GM18868 (cell line): ENCODE measurements at regions not wholly inside any gene's neighbourhood (a gene's known extent, or its start where the extent isn't known, plus 50 kb on each side); places are given as distances from the start of the nearest gene placed in this dataset.
A peak's percentile ranks its signal among the peaks of the same experiment; 100 is the strongest.
"Not testable (repeated sequence)": the region's sequence is repeated elsewhere in the genome, so short reads cannot be mapped to it uniquely, and the experiment has no call there.

ENCODE experiments used
- ATAC-seq: cut with Tn5 transposase; IDR thresholded peaks from one replicate; pipeline ENCODE4 v1.9.1; 2021; ENCODE audit warnings: mild to moderate bottlenecking, moderate library complexity; ENCODE audit not compliant: unreplicated experiment

DNA sequence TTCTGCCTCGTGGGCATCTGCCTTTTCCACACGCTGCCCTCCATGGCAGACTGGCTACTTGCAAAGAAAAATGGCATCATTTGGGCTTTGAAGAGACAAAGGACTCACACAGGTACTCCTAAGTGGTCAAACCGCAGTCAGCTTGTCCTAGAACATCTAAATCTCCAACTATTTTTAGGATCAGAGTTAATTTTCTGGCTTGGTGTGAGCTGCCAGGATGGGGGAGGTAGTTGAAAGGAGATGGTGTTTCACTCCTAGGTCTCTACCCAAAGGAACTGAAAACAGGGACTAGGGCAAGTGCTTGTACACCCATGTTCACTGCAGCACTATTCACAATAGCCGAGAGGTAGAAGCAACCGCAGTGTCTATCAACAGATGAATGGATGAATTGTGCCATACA is 107.9 kb upstream of the ATL2 start:
- no peak for ATAC-seq

DNA sequence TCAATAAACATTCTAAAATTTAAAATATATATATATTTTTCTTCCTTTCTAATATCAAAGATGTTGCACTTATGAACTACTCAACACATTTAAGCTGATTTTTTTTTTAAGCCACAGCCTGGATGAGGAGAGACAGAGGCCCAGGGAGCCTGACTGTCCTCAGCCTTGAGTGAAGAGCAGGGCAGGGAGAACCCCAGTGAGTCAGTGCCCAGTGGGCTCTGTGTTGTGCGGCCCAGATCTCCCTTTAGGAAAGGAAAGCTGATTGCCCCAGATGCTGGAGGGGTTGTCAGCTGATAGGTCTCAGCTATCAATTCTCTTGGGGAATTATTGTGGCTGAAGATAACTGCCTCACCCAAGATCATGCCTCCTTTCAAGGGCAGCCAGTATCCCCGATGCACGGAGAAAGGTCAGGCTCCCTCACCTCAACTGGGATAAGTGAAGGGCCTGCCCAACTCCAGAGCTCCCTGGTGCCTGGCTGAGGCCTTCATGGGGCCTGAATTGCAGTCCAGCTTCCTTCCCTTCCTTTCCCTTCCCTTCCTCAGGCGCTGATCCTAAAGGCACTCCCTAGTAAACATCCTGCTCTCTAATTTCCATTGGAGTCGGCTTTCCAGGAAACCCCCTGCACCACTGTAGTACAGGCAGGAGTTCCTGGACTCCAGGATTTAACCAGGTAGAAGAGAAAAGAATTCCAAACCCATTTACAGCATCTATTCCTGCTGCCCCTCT is 106.9 kb upstream of the ATL2 start:
- no peak for ATAC-seq

DNA sequence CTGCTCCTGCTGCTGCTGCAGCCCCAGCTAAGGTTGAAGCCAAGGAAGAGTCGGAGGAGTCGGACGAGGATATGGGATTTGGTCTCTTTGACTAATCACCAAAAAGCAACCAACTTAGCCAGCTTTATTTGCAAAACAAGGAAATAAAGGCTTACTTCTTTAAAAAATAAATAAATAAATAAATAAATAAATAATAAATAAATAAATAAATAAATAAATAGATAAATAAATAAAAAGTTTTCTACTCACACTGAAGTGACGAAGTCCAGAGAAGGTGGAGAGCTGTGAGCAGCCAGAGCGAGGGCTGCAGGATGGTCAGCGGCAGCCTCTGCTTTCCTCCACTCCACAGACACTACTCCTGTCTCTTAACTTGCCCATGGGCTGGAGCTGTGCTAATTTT is 105.6 kb upstream of the ATL2 start:
- not testable (repeated sequence) for ATAC-seq

DNA sequence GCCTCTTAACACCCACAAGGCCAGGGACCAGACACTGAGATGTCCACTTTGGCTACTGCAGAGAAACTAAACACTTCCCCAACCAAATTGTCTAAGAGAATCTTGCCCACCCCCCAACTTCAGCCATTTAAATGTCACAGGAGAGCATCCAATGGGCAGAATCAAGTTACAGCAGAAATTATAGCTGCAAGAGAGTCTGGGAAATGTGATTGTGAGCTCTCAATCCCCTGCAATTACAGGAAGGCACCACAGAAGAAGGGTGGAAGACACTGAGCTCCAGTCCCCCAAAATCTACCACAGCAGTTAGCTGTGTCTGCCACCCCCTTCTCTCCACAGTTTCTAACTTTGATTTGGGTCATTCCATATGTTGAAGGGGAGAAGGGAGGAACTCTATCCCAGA is 103.5 kb upstream of the ATL2 start:
- ATAC-seq = no peak

DNA sequence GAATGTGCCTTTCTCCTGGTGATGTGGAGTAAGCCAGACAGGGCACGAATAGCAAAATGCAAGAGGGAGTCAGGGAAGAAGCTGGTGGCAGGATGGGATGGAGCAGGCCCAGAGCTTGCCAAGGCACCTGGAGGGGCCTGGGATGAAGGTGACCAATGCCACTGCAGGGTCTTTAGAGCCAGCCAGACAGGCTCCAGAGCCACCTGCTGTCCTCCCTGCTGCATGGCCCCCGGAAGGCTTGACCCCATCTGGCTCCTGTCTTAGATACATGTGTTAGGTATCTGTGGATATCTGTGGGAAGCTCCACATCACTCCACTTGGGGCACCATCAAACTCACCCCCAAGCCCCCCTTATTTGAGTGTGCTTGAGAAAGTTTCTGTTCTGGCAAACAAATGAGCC is 99.9 kb upstream of the ATL2 start:
- no peak for ATAC-seq

DNA sequence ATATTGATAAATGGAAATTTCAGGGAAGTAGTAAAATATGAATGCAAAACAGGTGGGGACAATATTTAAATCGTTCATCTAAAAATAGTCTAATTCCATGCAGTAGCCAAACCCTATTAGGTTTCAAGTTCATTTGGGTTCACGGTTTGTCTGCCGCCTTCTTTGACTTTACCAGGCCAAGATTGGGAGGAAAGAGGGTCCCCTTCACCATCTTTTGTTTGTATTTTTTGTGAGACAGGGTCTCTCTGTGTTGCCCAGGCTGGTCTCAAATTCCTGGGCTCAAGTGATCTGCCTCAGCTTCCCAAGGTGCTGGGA is 98.5 kb upstream of the ATL2 start:
- ATAC-seq = no peak

DNA sequence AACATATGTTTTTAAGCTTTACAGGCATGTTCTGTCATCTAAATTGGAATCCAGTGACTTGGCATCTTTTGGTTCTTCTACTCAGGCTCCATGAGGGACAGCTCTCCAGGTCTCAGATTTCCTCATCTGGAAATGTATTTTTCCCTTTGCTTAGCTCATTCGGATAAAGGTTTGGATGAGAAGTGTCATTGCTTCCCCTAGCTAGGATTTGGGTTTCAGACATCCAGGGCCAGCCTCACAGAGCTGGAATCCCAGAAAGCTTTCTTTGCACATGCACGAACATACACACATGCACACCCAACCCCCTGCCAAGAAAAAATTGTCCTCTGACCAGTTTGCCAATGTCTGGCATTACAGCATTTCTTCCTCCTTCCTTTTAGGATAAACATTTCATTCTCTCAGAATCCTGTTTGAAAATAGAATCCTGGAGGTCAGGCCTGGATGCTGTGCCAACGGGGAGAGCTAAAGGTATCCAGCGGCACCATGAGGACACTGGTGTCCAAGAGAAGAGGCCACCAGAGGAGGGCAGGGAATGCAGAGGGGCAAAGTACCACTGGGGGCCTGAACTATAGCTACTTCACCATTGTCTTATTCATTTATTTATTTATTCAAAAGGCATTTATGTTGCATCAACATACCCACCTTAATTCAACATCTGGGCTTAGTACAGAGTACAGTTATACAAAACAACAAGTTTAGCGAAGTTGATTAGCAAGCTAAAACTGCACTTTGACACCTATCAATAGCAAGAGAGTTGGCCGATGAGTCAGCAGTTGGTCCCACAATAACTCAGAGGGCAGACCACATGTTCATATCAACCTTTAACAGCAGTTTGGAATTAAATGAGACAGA is 97.9 kb upstream of the ATL2 start:
- ATAC-seq = no peak

DNA sequence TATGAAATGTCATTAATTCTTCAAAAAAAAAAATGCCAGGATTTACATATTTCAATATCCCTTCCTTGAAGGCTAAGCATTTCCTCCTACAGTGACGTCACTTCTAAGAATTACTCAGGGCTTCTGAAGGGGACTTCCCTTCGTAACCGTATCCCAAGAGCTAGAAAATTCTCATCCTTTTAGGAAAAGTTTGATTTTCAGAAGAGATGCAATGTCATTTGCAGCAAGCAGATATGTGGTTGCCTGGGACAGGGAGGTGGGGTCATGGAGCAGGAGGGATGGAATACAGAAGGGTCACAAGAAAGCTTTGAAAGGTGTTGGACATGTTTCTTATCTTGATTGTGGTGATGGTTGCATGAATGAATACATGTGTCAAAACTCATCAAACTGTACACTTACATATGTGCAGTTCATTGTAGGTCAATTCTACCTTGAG is 97.0 kb upstream of the ATL2 start:
- ATAC-seq = peak; percentile 60

DNA sequence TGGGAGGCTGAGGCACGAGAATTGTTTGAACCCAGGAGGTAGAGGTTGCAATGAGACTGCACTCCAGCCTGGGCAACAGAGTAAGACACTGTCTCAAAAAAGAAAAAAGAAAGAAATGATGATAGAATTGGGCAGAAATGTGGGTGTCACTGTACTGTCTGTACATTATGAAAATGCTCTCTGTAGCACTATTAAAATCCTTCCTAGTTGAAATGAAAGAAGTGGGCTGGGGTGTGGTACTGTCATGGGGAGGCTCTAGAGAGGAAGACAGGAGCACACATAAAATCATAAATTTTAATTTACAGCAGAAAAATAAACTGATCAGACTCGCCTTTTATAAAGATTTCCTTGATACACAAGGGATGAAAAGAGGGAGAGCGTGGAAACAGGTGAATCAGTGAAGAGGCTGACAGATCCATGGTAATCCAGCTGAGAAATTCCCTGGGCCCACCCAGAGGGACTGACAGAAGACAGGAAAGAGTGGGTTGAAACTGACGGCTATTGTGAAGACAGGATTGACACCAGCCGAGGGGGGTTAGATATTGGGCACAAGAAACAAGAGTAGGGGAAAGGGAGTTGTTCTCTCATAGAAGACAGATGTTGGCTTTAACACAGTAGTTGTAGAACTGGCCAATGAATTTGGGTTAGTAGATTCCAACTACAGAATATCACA is 96.4 kb upstream of the ATL2 start:
- peak; percentile 10 for ATAC-seq

DNA sequence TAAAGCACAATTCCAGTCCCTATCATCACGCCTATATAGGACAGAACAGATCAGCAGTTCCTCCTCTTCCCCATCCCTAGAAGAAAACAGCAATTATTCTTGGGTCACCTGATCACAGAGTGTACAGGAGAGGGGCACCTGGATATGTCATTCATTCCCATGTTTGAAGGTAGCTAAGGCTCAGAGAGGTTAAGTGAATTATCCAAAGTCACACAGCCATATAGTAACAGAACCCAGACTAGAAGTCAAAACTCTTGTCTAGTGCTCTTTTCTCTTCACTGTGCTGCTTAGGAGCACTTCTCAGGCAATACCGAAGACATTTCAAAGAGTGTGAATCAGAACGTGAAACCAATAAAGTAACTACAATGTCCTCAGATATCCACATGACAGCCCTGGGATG is 93.0 kb upstream of the ATL2 start:
- no peak for ATAC-seq

DNA sequence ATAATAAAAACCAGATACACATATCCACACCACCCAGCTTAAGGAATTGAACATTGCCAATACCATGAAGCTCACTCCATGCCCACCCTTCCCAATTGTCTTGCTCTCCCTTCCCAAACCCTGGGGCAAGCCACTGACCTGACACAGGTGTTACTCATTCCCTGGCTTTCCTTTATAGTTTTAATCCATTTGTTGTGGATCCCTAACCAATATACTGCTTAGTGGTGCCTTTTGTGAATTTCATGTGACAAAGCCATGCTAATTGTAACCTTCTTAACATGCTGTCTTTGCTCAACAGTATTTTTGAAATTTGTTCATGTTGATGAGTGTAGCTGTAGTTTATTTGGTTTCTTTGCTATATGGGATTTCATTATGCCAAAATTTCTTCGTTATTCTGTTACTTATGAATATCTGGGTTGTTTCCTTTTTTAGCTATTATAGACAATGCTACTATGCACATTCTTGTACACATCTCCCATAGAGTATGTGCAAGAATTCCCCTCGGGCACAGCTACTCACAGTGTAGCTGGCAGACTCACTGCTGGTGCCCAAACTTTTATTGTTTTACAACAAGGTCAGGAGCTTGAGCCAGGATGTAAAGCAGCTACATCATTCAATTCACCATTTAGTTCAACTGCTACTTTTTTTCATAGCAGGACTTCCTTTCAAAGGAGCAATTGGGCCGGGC is 90.8 kb upstream of the ATL2 start:
- no peak for ATAC-seq

DNA sequence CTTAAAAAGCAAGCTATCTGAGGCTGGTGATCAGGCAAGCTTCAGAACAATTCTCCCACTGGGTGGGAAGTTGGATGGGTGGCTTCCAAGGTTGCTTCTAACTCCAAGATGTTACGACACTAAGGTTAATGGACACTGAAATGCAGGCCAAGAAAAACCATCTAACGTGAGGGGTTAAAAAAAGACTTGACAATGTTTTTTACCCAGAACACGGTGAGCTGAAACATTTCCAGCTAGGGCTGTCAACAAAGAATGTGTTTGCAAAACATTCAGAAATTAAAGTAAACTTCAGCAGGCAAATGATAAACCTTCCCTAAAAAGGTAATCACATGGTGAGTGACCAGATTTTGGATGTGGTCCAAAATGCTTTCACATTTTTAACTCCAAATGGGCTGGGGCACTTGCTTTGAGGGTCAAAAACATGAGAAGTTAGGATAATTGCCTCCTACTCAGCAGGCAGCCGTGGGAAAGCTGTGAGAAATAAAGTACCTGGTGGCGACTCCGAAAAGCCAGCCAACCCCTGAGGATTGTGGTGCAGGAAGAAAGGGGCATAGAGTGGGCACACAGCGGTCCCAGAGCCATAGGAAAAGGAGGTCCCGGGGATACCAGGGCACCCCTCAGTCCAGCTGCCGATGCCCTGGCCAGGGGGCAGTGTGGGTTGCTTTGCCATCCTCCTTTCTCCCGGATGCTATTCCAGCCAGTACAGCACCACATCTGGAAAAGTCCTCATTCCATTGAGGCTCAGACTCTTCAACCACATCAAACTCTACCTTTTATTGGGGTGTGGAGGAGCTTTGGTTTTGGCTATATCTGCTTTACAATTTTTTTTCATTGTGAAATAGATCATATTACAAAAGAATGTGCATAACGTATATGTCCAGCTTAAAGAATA is 90.0 kb upstream of the ATL2 start:
- no peak for ATAC-seq

DNA sequence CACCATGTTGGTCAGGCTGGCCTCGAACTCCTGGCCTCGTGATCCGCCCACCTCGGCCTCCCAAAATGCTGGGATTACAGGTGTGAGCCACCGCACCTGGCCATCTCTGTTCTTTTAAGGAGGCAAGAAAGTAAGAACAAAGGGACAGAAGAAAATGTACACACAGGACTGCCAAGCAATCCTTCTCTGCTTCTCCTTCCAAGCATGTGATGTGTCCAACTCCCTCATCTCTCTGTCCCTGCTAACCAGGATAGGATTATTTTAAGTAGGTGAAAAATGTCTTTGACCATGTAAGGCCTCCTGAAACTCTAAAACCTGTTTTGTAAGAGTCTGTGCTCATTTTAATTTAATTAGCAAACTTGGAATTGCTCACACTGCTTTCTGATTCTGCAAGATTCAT is 89.3 kb upstream of the ATL2 start:
- no peak for ATAC-seq

DNA sequence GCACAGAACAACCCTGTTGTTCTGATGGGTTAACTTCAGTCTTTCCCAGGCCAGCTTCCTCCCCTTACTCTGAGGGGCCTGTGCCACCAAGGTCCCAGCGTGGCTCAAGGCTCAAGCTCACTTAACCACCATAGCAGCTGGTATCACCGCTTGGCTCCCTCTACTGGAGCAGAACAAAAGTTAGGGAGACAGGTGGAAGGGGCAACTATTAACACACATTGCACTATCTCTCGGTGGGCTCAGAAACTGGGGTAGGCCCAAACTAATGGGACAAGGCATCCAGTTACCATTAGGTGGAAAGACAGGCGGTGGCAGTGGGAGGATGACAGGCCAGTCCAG is 88.7 kb upstream of the ATL2 start:
- ATAC-seq = peak; percentile 82

DNA sequence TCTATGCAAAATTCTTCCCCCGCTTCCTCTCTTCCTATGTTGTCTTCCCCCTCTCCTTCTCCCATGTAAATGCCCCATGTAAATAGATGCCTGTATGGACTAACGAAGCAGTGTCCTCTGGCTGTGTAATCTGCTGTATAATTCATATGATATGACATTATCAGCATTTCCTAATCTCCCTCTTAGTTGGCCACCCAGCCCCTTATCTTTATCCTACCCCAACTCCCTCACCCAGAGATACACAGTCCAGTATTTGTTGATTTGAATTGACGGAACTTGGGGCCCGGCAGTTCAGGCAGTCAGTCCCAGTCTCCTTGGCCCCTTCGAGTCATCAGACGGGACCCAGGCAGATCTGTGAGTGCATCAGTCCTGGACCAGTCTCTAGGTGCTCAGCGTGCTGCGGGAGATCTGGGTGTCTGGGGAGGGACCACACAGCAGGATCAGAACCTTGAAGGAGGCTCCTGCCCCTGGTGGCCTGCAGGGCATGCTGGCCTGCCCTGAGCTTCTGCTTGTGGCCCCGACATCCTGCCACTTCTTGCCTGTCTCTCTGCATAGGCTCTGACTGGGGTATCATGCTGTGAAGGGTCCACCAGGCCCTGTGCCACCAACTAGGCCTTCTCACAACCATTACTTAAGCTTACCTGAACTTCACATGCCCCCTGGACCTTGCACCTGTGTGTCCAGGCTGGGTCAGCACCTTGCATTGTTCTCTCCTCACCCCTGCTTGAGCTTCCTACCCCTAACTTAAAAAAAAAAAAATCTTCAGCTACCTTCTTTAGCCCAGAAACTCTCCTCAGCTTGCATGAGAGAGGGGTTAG is 88.1 kb upstream of the ATL2 start:
- no peak for ATAC-seq

DNA sequence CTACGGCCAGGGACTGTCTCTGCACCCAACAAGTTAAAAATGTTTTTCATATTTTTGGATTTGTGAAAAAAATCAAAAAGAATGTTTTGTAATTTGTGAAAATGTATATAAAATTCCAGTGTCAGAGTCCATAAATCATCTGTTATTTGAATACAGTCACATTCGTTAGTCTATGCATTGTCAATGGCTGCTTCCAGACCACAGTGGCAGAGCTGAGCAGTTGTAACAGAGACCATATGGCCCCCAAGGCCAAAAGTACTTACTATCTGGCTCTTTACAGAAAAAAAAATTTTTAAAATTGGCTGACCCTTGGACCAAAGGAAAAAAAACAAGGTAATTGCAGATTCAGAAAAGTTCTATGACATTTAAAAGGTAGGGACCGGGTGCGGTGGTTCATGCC is 86.7 kb upstream of the ATL2 start:
- no peak for ATAC-seq

DNA sequence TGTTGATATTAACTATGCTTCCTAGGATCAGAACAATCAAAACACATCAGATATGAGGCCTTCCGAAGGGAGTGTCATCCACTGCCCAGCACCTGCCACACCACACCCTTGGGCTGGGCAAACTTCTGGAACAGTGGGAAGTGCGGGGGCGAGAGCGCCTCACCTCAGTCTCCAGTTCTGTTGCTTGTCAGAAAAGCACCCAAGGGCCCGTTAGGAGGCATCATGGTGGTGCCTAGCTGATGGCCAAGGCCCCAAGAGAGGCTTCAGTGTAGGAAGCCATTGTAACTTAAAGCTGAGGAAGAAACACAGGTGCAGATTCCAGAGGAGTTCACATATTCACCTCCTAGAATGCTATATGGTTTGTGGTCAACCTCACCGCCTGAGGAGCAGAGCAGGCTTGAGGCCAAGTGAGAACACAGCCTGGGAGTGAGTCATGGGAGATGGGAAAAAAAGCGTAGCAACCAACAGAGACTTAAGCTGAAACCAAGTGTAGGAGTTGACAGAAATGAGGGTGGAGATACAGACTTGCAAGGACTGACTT is 85.1 kb upstream of the ATL2 start:
- ATAC-seq = no peak

DNA sequence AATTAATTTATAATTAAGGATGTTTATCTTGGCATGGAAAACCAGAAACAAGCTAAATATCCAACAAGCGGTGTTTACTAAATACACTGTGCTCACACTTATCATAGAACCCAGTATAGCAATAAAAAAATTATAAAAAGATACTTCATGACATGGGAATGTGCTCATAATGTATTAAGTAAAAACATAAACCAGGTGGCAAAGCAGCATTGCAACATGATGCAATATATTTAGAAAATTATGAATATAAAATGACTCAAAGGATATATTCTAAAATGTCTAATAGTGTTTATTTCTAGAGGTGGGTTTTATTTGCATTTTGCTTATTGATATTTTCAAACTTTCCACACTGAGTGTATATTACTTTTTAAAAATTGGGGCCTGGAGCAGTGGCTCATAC is 84.4 kb upstream of the ATL2 start:
- no peak for ATAC-seq

DNA sequence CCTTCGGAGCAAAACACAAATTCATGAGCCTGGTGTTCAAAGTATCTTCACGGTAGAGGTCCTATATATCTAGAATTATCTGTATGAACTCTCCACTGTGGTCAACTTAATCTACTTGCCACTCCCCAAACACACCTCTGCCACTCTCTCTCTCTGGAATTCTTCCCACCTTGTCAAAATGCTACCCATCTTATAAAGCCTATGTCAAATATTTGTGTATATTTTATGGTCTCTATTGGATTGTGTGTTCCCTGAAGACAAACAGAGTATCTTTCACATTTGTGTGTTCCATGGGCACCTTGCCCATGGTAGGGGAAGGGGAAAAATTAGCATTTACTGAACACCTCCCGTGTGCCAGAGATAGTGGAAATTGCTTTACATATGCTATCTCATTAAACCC is 83.2 kb upstream of the ATL2 start:
- ATAC-seq = no peak
